H9 (cell line): ENCODE measurements at regions not wholly inside any gene's neighbourhood (a gene's known extent, or its start where the extent isn't known, plus 50 kb on each side); places are given as distances from the start of the nearest gene placed in this dataset.

Source experiments
- DNase-seq: peaks from one replicate; pipeline ENCODE4 v3.0.0-alpha.2; 2017
- H2AFZ ChIP-seq: one replicate; pipeline ENCODE4 v1.6.1; 2013; ENCODE audit warnings: mild to moderate bottlenecking, low read length, control low read depth, moderate library complexity
- H2AK5ac ChIP-seq: 2 replicates; pipeline ENCODE4 v1.6.1; 2013; ENCODE audit warnings: low read length, control low read depth, mixed read lengths; ENCODE audit not compliant: insufficient read length
- H2BK120ac ChIP-seq: one replicate; pipeline ENCODE4 v1.6.1; 2013; ENCODE audit warnings: low read depth, mild to moderate bottlenecking, low read length, control low read depth, inconsistent platforms; ENCODE audit not compliant: poor library complexity, severe bottlenecking
- H2BK12ac ChIP-seq: 2 replicates; pipeline ENCODE4 v1.6.1; 2013; ENCODE audit warnings: low read length, control low read depth, mixed read lengths, low read depth; ENCODE audit not compliant: insufficient read length
- H2BK15ac ChIP-seq: 2 replicates; pipeline ENCODE4 v1.6.1; 2013; ENCODE audit warnings: low read depth, low read length, control low read depth
- H2BK20ac ChIP-seq: one replicate; pipeline ENCODE4 v1.6.1; 2013; ENCODE audit warnings: low read depth, mild to moderate bottlenecking, low read length, control low read depth, inconsistent platforms; ENCODE audit not compliant: poor library complexity, severe bottlenecking
- H2BK5ac ChIP-seq: 2 replicates; pipeline ENCODE4 v1.6.1; 2013; ENCODE audit warnings: low read length, control low read depth, mixed read lengths; ENCODE audit not compliant: insufficient read length
- H3K14ac ChIP-seq: 2 replicates; pipeline ENCODE4 v1.6.1; 2013; ENCODE audit warnings: low read length, control low read depth; ENCODE audit not compliant: insufficient read depth
- H3K18ac ChIP-seq: 2 replicates; pipeline ENCODE4 v1.6.1; 2013; ENCODE audit warnings: low read depth, mild to moderate bottlenecking, mixed read lengths, low read length, control low read depth; ENCODE audit not compliant: insufficient read length
- H3K23ac ChIP-seq: 2 replicates; pipeline ENCODE4 v1.6.1; 2013; ENCODE audit warnings: low read length, control low read depth, mixed read lengths, low read depth; ENCODE audit not compliant: insufficient read length
- H3K23me2 ChIP-seq: 2 replicates; pipeline ENCODE4 v1.6.1; 2013; ENCODE audit warnings: low read depth, mild to moderate bottlenecking, mixed read lengths, low read length, control low read depth; ENCODE audit not compliant: insufficient read length, poor library complexity, severe bottlenecking
- H3K27ac ChIP-seq: 2 replicates; pipeline ENCODE4 v1.5.1; 2013; ENCODE audit warnings: low read length, control low read depth, mixed read lengths, low read depth; ENCODE audit not compliant: insufficient read length
- H3K27me3 ChIP-seq: 2 replicates; pipeline ENCODE4 v1.6.1; 2013; ENCODE audit warnings: low read length, control low read depth, inconsistent platforms; ENCODE audit not compliant: insufficient read depth
- H3K4ac ChIP-seq: 2 replicates; pipeline ENCODE4 v1.6.1; 2013; ENCODE audit warnings: low read depth, mild to moderate bottlenecking, control low read depth, inconsistent platforms, low read length, moderate library complexity
- H3K4me1 ChIP-seq: 2 replicates; pipeline ENCODE4 v1.6.1; 2013; ENCODE audit warnings: low read length, control low read depth, inconsistent platforms; ENCODE audit not compliant: insufficient read depth
- H3K4me2 ChIP-seq: 2 replicates; pipeline ENCODE4 v1.6.1; 2013; ENCODE audit warnings: low read length, control low read depth, mixed read lengths; ENCODE audit not compliant: insufficient read length, insufficient read depth
- H3K56ac ChIP-seq: 2 replicates; pipeline ENCODE4 v1.6.1; 2013; ENCODE audit warnings: low read depth, mild to moderate bottlenecking, mixed read lengths, low read length, control low read depth; ENCODE audit not compliant: insufficient read length
- H3K79me1 ChIP-seq: 2 replicates; pipeline ENCODE4 v1.6.1; 2013; ENCODE audit warnings: low read depth, mild to moderate bottlenecking, moderate library complexity, low read length, control low read depth, inconsistent platforms; ENCODE audit not compliant: insufficient read depth, poor library complexity, severe bottlenecking
- H3K79me2 ChIP-seq: 2 replicates; pipeline ENCODE4 v1.6.1; 2013; ENCODE audit warnings: low read length, control low read depth, inconsistent platforms; ENCODE audit not compliant: insufficient read depth
- H3K9ac ChIP-seq: 2 replicates; pipeline ENCODE4 v1.6.1; 2013; ENCODE audit warnings: low read length, control low read depth, mixed read lengths; ENCODE audit not compliant: insufficient read length; ENCODE audit errors: extremely low read depth
- H3K9me3 ChIP-seq: one replicate; pipeline ENCODE4 v1.6.1; 2013; ENCODE audit warnings: low read depth, low read length, inconsistent platforms; ENCODE audit not compliant: control insufficient read depth
- H3T11ph ChIP-seq: one replicate; pipeline ENCODE4 v1.6.1; 2013; ENCODE audit warnings: mild to moderate bottlenecking, low read length, control low read depth, inconsistent platforms
- H4K20me1 ChIP-seq: one replicate; pipeline ENCODE4 v1.6.1; 2013; ENCODE audit not compliant: control insufficient read depth, insufficient read length, insufficient read depth
- H4K5ac ChIP-seq: 2 replicates; pipeline ENCODE4 v1.6.1; 2013; ENCODE audit warnings: low read depth, mild to moderate bottlenecking, mixed read lengths, low read length, control low read depth; ENCODE audit not compliant: insufficient read length
- H4K8ac ChIP-seq: replicated peaks from 2 replicates; pipeline ENCODE4 v1.6.1; 2013; ENCODE audit warnings: low read length, control low read depth, mixed read lengths, low read depth; ENCODE audit not compliant: insufficient read length
- H4K91ac ChIP-seq: 2 replicates; pipeline ENCODE4 v1.6.1; 2013; ENCODE audit warnings: low read depth, mild to moderate bottlenecking, moderate library complexity, mixed read lengths, low read length, control low read depth; ENCODE audit not compliant: insufficient read length
- H3K27ac Mint-ChIP-seq, 3 experiments: 2 replicates in 2 of 3; 3 replicates in 1 of 3; pipeline ENCODE4 v1.8.0; 2020 to 2021; ENCODE audit warnings: mixed read lengths in 3 of 3, mild to moderate bottlenecking in 1 of 3, moderate library complexity in 1 of 3
- H3K27me3 Mint-ChIP-seq: 2 replicates; pipeline ENCODE4 v1.8.0; 2021; ENCODE audit warnings: low read depth, mild to moderate bottlenecking, moderate library complexity, mixed read lengths
- H3K36me3 Mint-ChIP-seq, 3 experiments: 2 replicates in 2 of 3; 3 replicates in 1 of 3; pipeline ENCODE4 v1.8.0; 2020 to 2021; ENCODE audit warnings: low read depth in 3 of 3, mixed read lengths in 3 of 3; ENCODE audit not compliant: insufficient read depth in 1 of 3
- H3K4me1 Mint-ChIP-seq, 2 experiments: 2 replicates each; pipeline ENCODE4 v1.8.0; 2020; ENCODE audit warnings: mixed read lengths in 2 of 2
- H3K4me3 Mint-ChIP-seq, 2 experiments: 2 replicates in 1 of 2; 3 replicates in 1 of 2; pipeline ENCODE4 v1.8.0; 2020 to 2021; ENCODE audit warnings: mild to moderate bottlenecking in 2 of 2, mixed read lengths in 2 of 2, moderate library complexity in 1 of 2
- H3K9me3 Mint-ChIP-seq, 2 experiments: 2 replicates in 1 of 2; 3 replicates in 1 of 2; pipeline ENCODE4 v1.8.0; 2020; ENCODE audit warnings: mild to moderate bottlenecking in 2 of 2, mixed read lengths in 2 of 2, moderate library complexity in 1 of 2
- WGBS: extraction: QIAGEN DNeasy Blood & Tissue Kit; methylation state at CpG from one replicate; pipeline ENCODE4 v1.1.7; 2013; ENCODE audit warnings: missing lambda C conversion rate, low lambda C conversion rate, mixed read lengths; ENCODE audit not compliant: insufficient read length; ENCODE audit errors: extremely low coverage; 5-methylcytosine and 5-hydroxymethylcytosine counted together
- TF ChIP-seq, protein P1 (sequence below): fragments of 200-600 bp; sonication (generic); conservative IDR thresholded peaks from 3 replicates; pipeline ENCODE4 v1.8.0; 2021; ENCODE audit warnings: antibody characterized with exemption, mild to moderate bottlenecking

DNA sequence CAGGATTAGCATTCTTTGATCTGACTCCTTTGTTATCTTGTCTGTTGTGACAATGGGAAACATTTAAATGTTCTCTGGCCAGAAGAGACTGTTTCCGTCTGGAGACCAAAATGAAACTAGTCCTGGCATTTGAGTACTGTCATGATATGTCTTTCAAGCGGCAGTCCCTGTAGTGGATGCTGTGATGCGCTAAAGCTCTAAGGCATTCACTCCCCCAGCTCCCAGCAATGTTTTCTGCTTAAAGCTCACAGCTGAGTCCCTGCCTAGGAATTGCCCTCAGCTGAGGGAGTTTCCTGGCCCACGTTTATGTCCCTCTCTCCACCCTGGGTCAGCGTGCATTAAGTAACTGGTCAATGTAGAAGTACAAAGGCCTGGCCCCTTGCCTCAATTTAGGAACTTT is 109.4 kb downstream of the UCHL5 start:
- H2BK15ac ChIP-seq, result no peak overlapping the region
- TF ChIP-seq, protein P1, sequence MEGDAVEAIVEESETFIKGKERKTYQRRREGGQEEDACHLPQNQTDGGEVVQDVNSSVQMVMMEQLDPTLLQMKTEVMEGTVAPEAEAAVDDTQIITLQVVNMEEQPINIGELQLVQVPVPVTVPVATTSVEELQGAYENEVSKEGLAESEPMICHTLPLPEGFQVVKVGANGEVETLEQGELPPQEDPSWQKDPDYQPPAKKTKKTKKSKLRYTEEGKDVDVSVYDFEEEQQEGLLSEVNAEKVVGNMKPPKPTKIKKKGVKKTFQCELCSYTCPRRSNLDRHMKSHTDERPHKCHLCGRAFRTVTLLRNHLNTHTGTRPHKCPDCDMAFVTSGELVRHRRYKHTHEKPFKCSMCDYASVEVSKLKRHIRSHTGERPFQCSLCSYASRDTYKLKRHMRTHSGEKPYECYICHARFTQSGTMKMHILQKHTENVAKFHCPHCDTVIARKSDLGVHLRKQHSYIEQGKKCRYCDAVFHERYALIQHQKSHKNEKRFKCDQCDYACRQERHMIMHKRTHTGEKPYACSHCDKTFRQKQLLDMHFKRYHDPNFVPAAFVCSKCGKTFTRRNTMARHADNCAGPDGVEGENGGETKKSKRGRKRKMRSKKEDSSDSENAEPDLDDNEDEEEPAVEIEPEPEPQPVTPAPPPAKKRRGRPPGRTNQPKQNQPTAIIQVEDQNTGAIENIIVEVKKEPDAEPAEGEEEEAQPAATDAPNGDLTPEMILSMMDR, result no peak
- H4K91ac ChIP-seq, result no peak overlapping the region
- no peak overlapping the region for H2AFZ ChIP-seq
- H3K36me3 Mint-ChIP-seq, result no peaks in the 10 kb centered on the region
- H3K27me3 Mint-ChIP-seq, result no peaks in the 10 kb centered on the region
- H3K79me2 ChIP-seq, result no peaks in the 10 kb centered on the region
- no peak overlapping the region for H3K4ac ChIP-seq
- no peaks in the 10 kb centered on the region for H3K9me3 ChIP-seq
- no peak overlapping the region for H3K14ac ChIP-seq
- no peak overlapping the region for H2BK20ac ChIP-seq
- no peaks in the 10 kb centered on the region for H3K27me3 ChIP-seq
- no peaks in the 10 kb centered on the region for H3K23me2 ChIP-seq
- no peaks in the 10 kb centered on the region for H3K4me1 ChIP-seq
- H3K27ac Mint-ChIP-seq, result peak overlapping the region in 1 of 3 experiments; percentile 26; a peak in 1 of 7 replicates
- no peak overlapping the region for H3K9ac ChIP-seq
- no peak overlapping the region for H2BK12ac ChIP-seq
- H4K8ac ChIP-seq, result no peak overlapping the region
- H3K4me1 Mint-ChIP-seq, result peaks cover 5% of the 10 kb centered on the region in 2 experiments
- no peaks in the 10 kb centered on the region for H3K79me1 ChIP-seq
- no peak overlapping the region for H3K4me2 ChIP-seq
- no peak overlapping the region for H4K5ac ChIP-seq
- WGBS, result no CpG with 5 or more reads among the region's 5 CpGs
- H3K27ac ChIP-seq, result no peak overlapping the region
- H2BK120ac ChIP-seq, result no peak overlapping the region
- H3K9me3 Mint-ChIP-seq, result no peaks in the 10 kb centered on the region
- H3T11ph ChIP-seq, result no peak overlapping the region
- DNase-seq, result no peak
- no peak overlapping the region for H2AK5ac ChIP-seq
- H4K20me1 ChIP-seq, result no peaks in the 10 kb centered on the region
- no peak overlapping the region for H3K23ac ChIP-seq
- no peak overlapping the region for H2BK5ac ChIP-seq
- no peak overlapping the region for H3K18ac ChIP-seq
- no peak overlapping the region for H3K4me3 Mint-ChIP-seq
- no peak overlapping the region for H3K56ac ChIP-seq
